H9 (cell line): ENCODE measurements at regions not wholly inside any gene's neighbourhood (a gene's known extent, or its start where the extent isn't known, plus 50 kb on each side); places are given as distances from the start of the nearest gene placed in this dataset.
A peak's percentile ranks its signal among the peaks of the same experiment; 100 is the strongest.

ENCODE experiments used
- DNase-seq: peaks from one replicate; pipeline ENCODE4 v3.0.0-alpha.2; 2017
- H2AFZ ChIP-seq: one replicate; pipeline ENCODE4 v1.6.1; 2013; ENCODE audit warnings: mild to moderate bottlenecking, low read length, control low read depth, moderate library complexity
- H2AK5ac ChIP-seq: 2 replicates; pipeline ENCODE4 v1.6.1; 2013; ENCODE audit warnings: low read length, control low read depth, mixed read lengths; ENCODE audit not compliant: insufficient read length
- H2BK120ac ChIP-seq: one replicate; pipeline ENCODE4 v1.6.1; 2013; ENCODE audit warnings: low read depth, mild to moderate bottlenecking, low read length, control low read depth, inconsistent platforms; ENCODE audit not compliant: poor library complexity, severe bottlenecking
- H2BK12ac ChIP-seq: 2 replicates; pipeline ENCODE4 v1.6.1; 2013; ENCODE audit warnings: low read length, control low read depth, mixed read lengths, low read depth; ENCODE audit not compliant: insufficient read length
- H2BK15ac ChIP-seq: 2 replicates; pipeline ENCODE4 v1.6.1; 2013; ENCODE audit warnings: low read depth, low read length, control low read depth
- H2BK20ac ChIP-seq: one replicate; pipeline ENCODE4 v1.6.1; 2013; ENCODE audit warnings: low read depth, mild to moderate bottlenecking, low read length, control low read depth, inconsistent platforms; ENCODE audit not compliant: poor library complexity, severe bottlenecking
- H2BK5ac ChIP-seq: 2 replicates; pipeline ENCODE4 v1.6.1; 2013; ENCODE audit warnings: low read length, control low read depth, mixed read lengths; ENCODE audit not compliant: insufficient read length
- H3K14ac ChIP-seq: 2 replicates; pipeline ENCODE4 v1.6.1; 2013; ENCODE audit warnings: low read length, control low read depth; ENCODE audit not compliant: insufficient read depth
- H3K18ac ChIP-seq: 2 replicates; pipeline ENCODE4 v1.6.1; 2013; ENCODE audit warnings: low read depth, mild to moderate bottlenecking, mixed read lengths, low read length, control low read depth; ENCODE audit not compliant: insufficient read length
- H3K23ac ChIP-seq: 2 replicates; pipeline ENCODE4 v1.6.1; 2013; ENCODE audit warnings: low read length, control low read depth, mixed read lengths, low read depth; ENCODE audit not compliant: insufficient read length
- H3K23me2 ChIP-seq: 2 replicates; pipeline ENCODE4 v1.6.1; 2013; ENCODE audit warnings: low read depth, mild to moderate bottlenecking, mixed read lengths, low read length, control low read depth; ENCODE audit not compliant: insufficient read length, poor library complexity, severe bottlenecking
- H3K27ac ChIP-seq: 2 replicates; pipeline ENCODE4 v1.5.1; 2013; ENCODE audit warnings: low read length, control low read depth, mixed read lengths, low read depth; ENCODE audit not compliant: insufficient read length
- H3K27me3 ChIP-seq: 2 replicates; pipeline ENCODE4 v1.6.1; 2013; ENCODE audit warnings: low read length, control low read depth, inconsistent platforms; ENCODE audit not compliant: insufficient read depth
- H3K4ac ChIP-seq: 2 replicates; pipeline ENCODE4 v1.6.1; 2013; ENCODE audit warnings: low read depth, mild to moderate bottlenecking, control low read depth, inconsistent platforms, low read length, moderate library complexity
- H3K4me1 ChIP-seq: 2 replicates; pipeline ENCODE4 v1.6.1; 2013; ENCODE audit warnings: low read length, control low read depth, inconsistent platforms; ENCODE audit not compliant: insufficient read depth
- H3K4me2 ChIP-seq: 2 replicates; pipeline ENCODE4 v1.6.1; 2013; ENCODE audit warnings: low read length, control low read depth, mixed read lengths; ENCODE audit not compliant: insufficient read length, insufficient read depth
- H3K56ac ChIP-seq: 2 replicates; pipeline ENCODE4 v1.6.1; 2013; ENCODE audit warnings: low read depth, mild to moderate bottlenecking, mixed read lengths, low read length, control low read depth; ENCODE audit not compliant: insufficient read length
- H3K79me1 ChIP-seq: 2 replicates; pipeline ENCODE4 v1.6.1; 2013; ENCODE audit warnings: low read depth, mild to moderate bottlenecking, moderate library complexity, low read length, control low read depth, inconsistent platforms; ENCODE audit not compliant: insufficient read depth, poor library complexity, severe bottlenecking
- H3K79me2 ChIP-seq: 2 replicates; pipeline ENCODE4 v1.6.1; 2013; ENCODE audit warnings: low read length, control low read depth, inconsistent platforms; ENCODE audit not compliant: insufficient read depth
- H3K9ac ChIP-seq: 2 replicates; pipeline ENCODE4 v1.6.1; 2013; ENCODE audit warnings: low read length, control low read depth, mixed read lengths; ENCODE audit not compliant: insufficient read length; ENCODE audit errors: extremely low read depth
- H3K9me3 ChIP-seq: one replicate; pipeline ENCODE4 v1.6.1; 2013; ENCODE audit warnings: low read depth, low read length, inconsistent platforms; ENCODE audit not compliant: control insufficient read depth
- H3T11ph ChIP-seq: one replicate; pipeline ENCODE4 v1.6.1; 2013; ENCODE audit warnings: mild to moderate bottlenecking, low read length, control low read depth, inconsistent platforms
- H4K20me1 ChIP-seq: one replicate; pipeline ENCODE4 v1.6.1; 2013; ENCODE audit not compliant: control insufficient read depth, insufficient read length, insufficient read depth
- H4K5ac ChIP-seq: 2 replicates; pipeline ENCODE4 v1.6.1; 2013; ENCODE audit warnings: low read depth, mild to moderate bottlenecking, mixed read lengths, low read length, control low read depth; ENCODE audit not compliant: insufficient read length
- H4K8ac ChIP-seq: replicated peaks from 2 replicates; pipeline ENCODE4 v1.6.1; 2013; ENCODE audit warnings: low read length, control low read depth, mixed read lengths, low read depth; ENCODE audit not compliant: insufficient read length
- H4K91ac ChIP-seq: 2 replicates; pipeline ENCODE4 v1.6.1; 2013; ENCODE audit warnings: low read depth, mild to moderate bottlenecking, moderate library complexity, mixed read lengths, low read length, control low read depth; ENCODE audit not compliant: insufficient read length
- H3K27ac Mint-ChIP-seq, 3 experiments: 2 replicates in 2 of 3; 3 replicates in 1 of 3; pipeline ENCODE4 v1.8.0; 2020 to 2021; ENCODE audit warnings: mixed read lengths in 3 of 3, mild to moderate bottlenecking in 1 of 3, moderate library complexity in 1 of 3
- H3K27me3 Mint-ChIP-seq: 2 replicates; pipeline ENCODE4 v1.8.0; 2021; ENCODE audit warnings: low read depth, mild to moderate bottlenecking, moderate library complexity, mixed read lengths
- H3K36me3 Mint-ChIP-seq, 3 experiments: 2 replicates in 2 of 3; 3 replicates in 1 of 3; pipeline ENCODE4 v1.8.0; 2020 to 2021; ENCODE audit warnings: low read depth in 3 of 3, mixed read lengths in 3 of 3; ENCODE audit not compliant: insufficient read depth in 1 of 3
- H3K4me1 Mint-ChIP-seq, 2 experiments: 2 replicates each; pipeline ENCODE4 v1.8.0; 2020; ENCODE audit warnings: mixed read lengths in 2 of 2
- H3K4me3 Mint-ChIP-seq, 2 experiments: 2 replicates in 1 of 2; 3 replicates in 1 of 2; pipeline ENCODE4 v1.8.0; 2020 to 2021; ENCODE audit warnings: mild to moderate bottlenecking in 2 of 2, mixed read lengths in 2 of 2, moderate library complexity in 1 of 2
- H3K9me3 Mint-ChIP-seq, 2 experiments: 2 replicates in 1 of 2; 3 replicates in 1 of 2; pipeline ENCODE4 v1.8.0; 2020; ENCODE audit warnings: mild to moderate bottlenecking in 2 of 2, mixed read lengths in 2 of 2, moderate library complexity in 1 of 2
- WGBS: extraction: QIAGEN DNeasy Blood & Tissue Kit; methylation state at CpG from one replicate; pipeline ENCODE4 v1.1.7; 2013; ENCODE audit warnings: missing lambda C conversion rate, low lambda C conversion rate, mixed read lengths; ENCODE audit not compliant: insufficient read length; ENCODE audit errors: extremely low coverage; 5-methylcytosine and 5-hydroxymethylcytosine counted together
- TF ChIP-seq, protein P1 (sequence below): fragments of 200-600 bp; sonication (generic); conservative IDR thresholded peaks from 3 replicates; pipeline ENCODE4 v1.8.0; 2021; ENCODE audit warnings: antibody characterized with exemption, mild to moderate bottlenecking

DNA sequence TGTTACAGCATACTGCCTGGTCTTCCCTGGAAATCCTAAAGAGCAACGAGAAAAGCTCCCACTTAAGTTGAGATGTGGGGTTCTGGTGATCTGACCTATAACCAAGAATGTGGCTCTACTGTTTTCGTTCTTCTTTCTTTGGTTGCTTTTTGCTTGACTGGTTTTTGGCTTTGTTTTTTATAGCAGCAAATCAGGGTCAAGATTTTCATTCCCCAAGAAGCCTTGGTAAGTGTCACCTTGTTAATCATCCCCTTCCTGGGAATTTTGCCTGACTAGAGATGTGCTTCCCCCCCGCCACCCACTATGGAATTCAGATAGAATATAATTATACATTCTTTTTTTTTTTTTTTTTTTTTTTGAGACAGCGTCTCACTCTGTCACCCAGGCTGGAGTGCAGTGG is 116.7 kb upstream of the FOXN3 start:
- no peak overlapping the region for H2BK15ac ChIP-seq
- H4K5ac ChIP-seq: no peak overlapping the region
- H2BK5ac ChIP-seq: no peak overlapping the region
- no peak overlapping the region for H3K9ac ChIP-seq
- peaks cover 7% of the 10 kb centered on the region for H3K79me1 ChIP-seq
- DNase-seq: no peak
- H3K56ac ChIP-seq: no peak overlapping the region
- no peak overlapping the region for H2BK20ac ChIP-seq
- no peak overlapping the region for H3K4me2 ChIP-seq
- no CpG with 5 or more reads among the region's 4 CpGs for WGBS
- no peak overlapping the region for H3K18ac ChIP-seq
- H3K23me2 ChIP-seq: no peaks in the 10 kb centered on the region
- H3K36me3 Mint-ChIP-seq: peaks cover 13 to 24% (median 15%) of the 10 kb centered on the region in 3 experiments
- H3K9me3 Mint-ChIP-seq: peaks cover 4 to 5% of the 10 kb centered on the region in 2 experiments
- H3K23ac ChIP-seq: no peak overlapping the region
- no peak overlapping the region for H4K91ac ChIP-seq
- H3K27me3 Mint-ChIP-seq: no peaks in the 10 kb centered on the region
- no peak overlapping the region for H2AK5ac ChIP-seq
- H3K79me2 ChIP-seq: peaks cover 7% of the 10 kb centered on the region; the same call in 1 of the 2 replicates
- peaks cover 20 to 23% of the 10 kb centered on the region in 2 experiments for H3K4me1 Mint-ChIP-seq
- H3K27me3 ChIP-seq: no peaks in the 10 kb centered on the region
- H4K8ac ChIP-seq: no peak overlapping the region
- H2AFZ ChIP-seq: no peak overlapping the region
- H2BK12ac ChIP-seq: no peak overlapping the region
- H3K4me3 Mint-ChIP-seq: no peak overlapping the region
- peak overlapping the region in 1 of 3 experiments; percentile 42; a peak in 1 of 7 replicates for H3K27ac Mint-ChIP-seq
- no peak overlapping the region for H3K4ac ChIP-seq
- no peak overlapping the region for H3K14ac ChIP-seq
- H3K27ac ChIP-seq: no peak overlapping the region
- no peaks in the 10 kb centered on the region for H4K20me1 ChIP-seq
- no peaks in the 10 kb centered on the region for H3K9me3 ChIP-seq
- no peak overlapping the region for H3T11ph ChIP-seq
- TF ChIP-seq, protein P1, sequence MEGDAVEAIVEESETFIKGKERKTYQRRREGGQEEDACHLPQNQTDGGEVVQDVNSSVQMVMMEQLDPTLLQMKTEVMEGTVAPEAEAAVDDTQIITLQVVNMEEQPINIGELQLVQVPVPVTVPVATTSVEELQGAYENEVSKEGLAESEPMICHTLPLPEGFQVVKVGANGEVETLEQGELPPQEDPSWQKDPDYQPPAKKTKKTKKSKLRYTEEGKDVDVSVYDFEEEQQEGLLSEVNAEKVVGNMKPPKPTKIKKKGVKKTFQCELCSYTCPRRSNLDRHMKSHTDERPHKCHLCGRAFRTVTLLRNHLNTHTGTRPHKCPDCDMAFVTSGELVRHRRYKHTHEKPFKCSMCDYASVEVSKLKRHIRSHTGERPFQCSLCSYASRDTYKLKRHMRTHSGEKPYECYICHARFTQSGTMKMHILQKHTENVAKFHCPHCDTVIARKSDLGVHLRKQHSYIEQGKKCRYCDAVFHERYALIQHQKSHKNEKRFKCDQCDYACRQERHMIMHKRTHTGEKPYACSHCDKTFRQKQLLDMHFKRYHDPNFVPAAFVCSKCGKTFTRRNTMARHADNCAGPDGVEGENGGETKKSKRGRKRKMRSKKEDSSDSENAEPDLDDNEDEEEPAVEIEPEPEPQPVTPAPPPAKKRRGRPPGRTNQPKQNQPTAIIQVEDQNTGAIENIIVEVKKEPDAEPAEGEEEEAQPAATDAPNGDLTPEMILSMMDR: no peak
- H3K4me1 ChIP-seq: no peaks in the 10 kb centered on the region; the same call in 1 of the 2 replicates
- no peak overlapping the region for H2BK120ac ChIP-seq
